GM18511 (cell line): ENCODE measurements at regions not wholly inside any gene's neighbourhood (a gene's known extent, or its start where the extent isn't known, plus 50 kb on each side); places are given as distances from the start of the nearest gene placed in this dataset.

Source experiments
- ATAC-seq: cut with Tn5 transposase; IDR thresholded peaks from one replicate; pipeline ENCODE4 v1.9.1; 2021; ENCODE audit warnings: mild to moderate bottlenecking, moderate library complexity; ENCODE audit not compliant: unreplicated experiment

GRCh38 chr10:2660276-2660675 lies 407.1 kb upstream of the PFKP start:
- no peak for ATAC-seq

- no peak for ATAC-seq
Observed at GRCh38 chr10:2659660-2660209, 407.6 kb upstream of the PFKP start.

GRCh38 chr10:2658780-2659179 lies 408.6 kb upstream of the PFKP start:
- no peak for ATAC-seq

- ATAC-seq, result no peak
Observed at GRCh38 chr10:2650328-2650727, 417.0 kb upstream of the PFKP start.

- ATAC-seq, result no peak
Observed at GRCh38 chr10:2641028-2641427, 426.3 kb upstream of the PFKP start.

- ATAC-seq, result no peak
Observed at GRCh38 chr10:2633630-2634029, 433.7 kb upstream of the PFKP start.

- ATAC-seq, result no peak
Observed at GRCh38 chr10:2631557-2632205, 435.7 kb upstream of the PFKP start.

- no peak for ATAC-seq
Observed at GRCh38 chr10:2628705-2629104, 438.6 kb upstream of the PFKP start.

GRCh38 chr10:2627969-2628368 lies 439.4 kb upstream of the PFKP start:
- no peak for ATAC-seq

- ATAC-seq, result no peak
Observed at GRCh38 chr10:2625094-2625493, 442.3 kb upstream of the PFKP start.

GRCh38 chr10:2623675-2624274 lies 443.6 kb upstream of the PFKP start:
- ATAC-seq, result no peak

- ATAC-seq, result no peak
Observed at GRCh38 chr10:2620827-2621521, 446.4 kb upstream of the PFKP start.

GRCh38 chr10:2619916-2620315 lies 447.4 kb upstream of the PFKP start:
- no peak for ATAC-seq

GRCh38 chr10:2619472-2619871 lies 447.9 kb upstream of the PFKP start:
- no peak for ATAC-seq

GRCh38 chr10:2618690-2619089 lies 448.7 kb upstream of the PFKP start:
- no peak for ATAC-seq

GRCh38 chr10:2616215-2616614 lies 451.1 kb upstream of the PFKP start:
- no peak for ATAC-seq

- no peak for ATAC-seq
Observed at GRCh38 chr10:2611603-2612002, 455.7 kb upstream of the PFKP start.

- no peak for ATAC-seq
Observed at GRCh38 chr10:2610946-2611345, 456.4 kb upstream of the PFKP start.

- no peak for ATAC-seq
Observed at GRCh38 chr10:2604891-2605290, 462.5 kb upstream of the PFKP start.

- ATAC-seq, result no peak
Observed at GRCh38 chr10:2599571-2599970, 467.8 kb upstream of the PFKP start.

- ATAC-seq, result no peak
Observed at GRCh38 chr10:2592360-2593160, 474.8 kb upstream of the PFKP start.
